NB4 (cell line): ENCODE measurements at regions not wholly inside any gene's neighbourhood (a gene's known extent, or its start where the extent isn't known, plus 50 kb on each side); places are given as distances from the start of the nearest gene placed in this dataset.
A peak's percentile ranks its signal among the peaks of the same experiment; 100 is the strongest.

ENCODE experiments used
- DNase-seq: peaks from one replicate; pipeline ENCODE4 v3.0.0; 2010; ENCODE audit warnings: low read depth
- H3K4me3 ChIP-seq: one replicate; pipeline ENCODE4 v1.5.1; 2011; ENCODE audit warnings: mild to moderate bottlenecking, low read depth, low read length, moderate library complexity
- CTCF ChIP-seq: IDR thresholded peaks from one replicate; pipeline ENCODE4 v1.5.1; 2012; ENCODE audit warnings: low read depth, low read length
- MAX ChIP-seq: IDR thresholded peaks from 2 replicates; pipeline ENCODE4 v1.6.1; 2011; ENCODE audit warnings: low read depth, low read length
- MYC ChIP-seq: IDR thresholded peaks from 2 replicates; pipeline ENCODE4 v1.6.1; 2011; ENCODE audit warnings: low read depth, low read length
- POLR2A ChIP-seq: IDR thresholded peaks from 2 replicates; pipeline ENCODE4 v1.6.1; 2011; ENCODE audit warnings: mild to moderate bottlenecking; ENCODE audit not compliant: insufficient read length; ENCODE audit errors: extremely low read depth

- TF ChIP-seq CTCF (no peak), POLR2A (no peak), MYC (no peak), MAX (no peak)
- H3K4me3 ChIP-seq, result no peak overlapping the region
- DNase-seq, result no peak
Observed at GRCh38 chr15:79373113-79373512, 59.0 kb upstream of the MINAR1 start.

- no peak for DNase-seq
- no peak overlapping the region for H3K4me3 ChIP-seq
- TF ChIP-seq POLR2A (no peak), MYC (no peak), CTCF (no peak), MAX (no peak)
Observed at GRCh38 chr15:79373728-79374127, 58.4 kb upstream of the MINAR1 start.

- no peak for TF ChIP-seq CTCF
- TF ChIP-seq POLR2A, result no peak
- TF ChIP-seq MAX, result no peak
- TF ChIP-seq MYC, result no peak
- no peak overlapping the region for H3K4me3 ChIP-seq
- peak; percentile 40 for DNase-seq
Observed at GRCh38 chr15:79376383-79376782, 55.8 kb upstream of the MINAR1 start.

GRCh38 chr15:79378394-79379109, 53.6 kb upstream of the MINAR1 start:
- TF ChIP-seq CTCF (no peak), MYC (no peak), POLR2A (no peak), MAX (no peak)

GRCh38 chr15:79380755-79381497, 51.2 kb upstream of the MINAR1 start:
- H3K4me3 ChIP-seq, result no peak overlapping the region
- peak; percentile 79 for DNase-seq
- TF ChIP-seq POLR2A (no peak), CTCF (peak; percentile 98), MAX (peak; percentile 48)

More at GRCh38 chr15:79378394-79379109, 53.6 kb upstream of the MINAR1 start:
- no peak overlapping the region for H3K4me3 ChIP-seq
- DNase-seq, result no peak
